Osteoblast (primary cell): ENCODE measurements at regions not wholly inside any gene's neighbourhood (a gene's known extent, or its start where the extent isn't known, plus 50 kb on each side); places are given as distances from the start of the nearest gene placed in this dataset.

Experiments used
- DNase-seq: peaks from one replicate; pipeline ENCODE4 v3.0.0; 2011; ENCODE audit warnings: low spot score, mixed read lengths; ENCODE audit not compliant: insufficient read length; ENCODE audit errors: missing footprints
- H2AFZ ChIP-seq: 2 replicates; pipeline ENCODE4 v1.6.0; 2011; ENCODE audit warnings: mild to moderate bottlenecking, low read length
- H3K27ac ChIP-seq: 2 replicates; pipeline ENCODE4 v1.5.1; 2011; ENCODE audit warnings: mild to moderate bottlenecking, low read depth, low read length, moderate library complexity
- H3K27me3 ChIP-seq: 2 replicates; pipeline ENCODE4 v1.6.0; 2012; ENCODE audit warnings: mild to moderate bottlenecking, control low read depth, inconsistent platforms, low read length, moderate library complexity; ENCODE audit not compliant: insufficient read depth
- H3K36me3 ChIP-seq: 2 replicates; pipeline ENCODE4 v1.5.1; 2011; ENCODE audit warnings: mild to moderate bottlenecking, low read length, control low read depth, moderate library complexity; ENCODE audit not compliant: insufficient read depth
- H3K4me1 ChIP-seq: 2 replicates; pipeline ENCODE4 v1.5.1; 2011; ENCODE audit warnings: mild to moderate bottlenecking, low read length, control low read depth, moderate library complexity; ENCODE audit not compliant: insufficient read depth
- H3K4me2 ChIP-seq: 2 replicates; pipeline ENCODE4 v1.6.0; 2011; ENCODE audit warnings: mild to moderate bottlenecking, low read length; ENCODE audit not compliant: insufficient read depth
- H3K4me3 ChIP-seq: fragments of 200-600 bp; sonication (generic); 3 replicates; pipeline ENCODE4 v1.5.1; 2012; ENCODE audit warnings: mild to moderate bottlenecking, low read length, inconsistent platforms; ENCODE audit not compliant: insufficient read depth
- H3K79me2 ChIP-seq: 2 replicates; pipeline ENCODE4 v1.6.0; 2012; ENCODE audit warnings: mild to moderate bottlenecking, low read length, control low read depth, inconsistent platforms; ENCODE audit not compliant: insufficient read depth
- H3K9me3 ChIP-seq: 2 replicates; pipeline ENCODE4 v1.5.1; 2011; ENCODE audit warnings: low read depth, low read length, control low read depth
- H4K20me1 ChIP-seq: 2 replicates; pipeline ENCODE4 v1.6.0; 2012; ENCODE audit warnings: mild to moderate bottlenecking, low read length, control low read depth; ENCODE audit not compliant: insufficient read depth
- TF ChIP-seq, protein P1 (sequence below): IDR thresholded peaks from 2 replicates; pipeline ENCODE4 v1.5.1; 2011; ENCODE audit warnings: mild to moderate bottlenecking, low read depth, low read length, moderate library complexity; ENCODE audit errors: extremely low read depth

GRCh38 chr4:45102716-45103115 is 376.4 kb upstream of the GNPDA2 start:
- no peaks in the 10 kb centered on the region for H3K36me3 ChIP-seq
- no peaks in the 10 kb centered on the region for H4K20me1 ChIP-seq
- DNase-seq, result peak; percentile 13
- TF ChIP-seq, protein P1, sequence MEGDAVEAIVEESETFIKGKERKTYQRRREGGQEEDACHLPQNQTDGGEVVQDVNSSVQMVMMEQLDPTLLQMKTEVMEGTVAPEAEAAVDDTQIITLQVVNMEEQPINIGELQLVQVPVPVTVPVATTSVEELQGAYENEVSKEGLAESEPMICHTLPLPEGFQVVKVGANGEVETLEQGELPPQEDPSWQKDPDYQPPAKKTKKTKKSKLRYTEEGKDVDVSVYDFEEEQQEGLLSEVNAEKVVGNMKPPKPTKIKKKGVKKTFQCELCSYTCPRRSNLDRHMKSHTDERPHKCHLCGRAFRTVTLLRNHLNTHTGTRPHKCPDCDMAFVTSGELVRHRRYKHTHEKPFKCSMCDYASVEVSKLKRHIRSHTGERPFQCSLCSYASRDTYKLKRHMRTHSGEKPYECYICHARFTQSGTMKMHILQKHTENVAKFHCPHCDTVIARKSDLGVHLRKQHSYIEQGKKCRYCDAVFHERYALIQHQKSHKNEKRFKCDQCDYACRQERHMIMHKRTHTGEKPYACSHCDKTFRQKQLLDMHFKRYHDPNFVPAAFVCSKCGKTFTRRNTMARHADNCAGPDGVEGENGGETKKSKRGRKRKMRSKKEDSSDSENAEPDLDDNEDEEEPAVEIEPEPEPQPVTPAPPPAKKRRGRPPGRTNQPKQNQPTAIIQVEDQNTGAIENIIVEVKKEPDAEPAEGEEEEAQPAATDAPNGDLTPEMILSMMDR, result no peak
- H3K9me3 ChIP-seq, result no peaks in the 10 kb centered on the region
- H3K4me2 ChIP-seq, result no peak overlapping the region
- H3K27ac ChIP-seq, result no peak overlapping the region
- H3K27me3 ChIP-seq, result no peaks in the 10 kb centered on the region
- no peak overlapping the region for H2AFZ ChIP-seq
- H3K4me3 ChIP-seq, result no peak overlapping the region
- no peaks in the 10 kb centered on the region for H3K79me2 ChIP-seq
- no peaks in the 10 kb centered on the region for H3K4me1 ChIP-seq

- Histone ChIP-seq H3K4me2 (no peak overlapping the region), H3K36me3 (no peaks in the 10 kb centered on the region), H3K27ac (no peak overlapping the region), H4K20me1 (no peaks in the 10 kb centered on the region), H3K4me3 (no peak overlapping the region), H3K27me3 (no peaks in the 10 kb centered on the region), H3K9me3 (no peaks in the 10 kb centered on the region), H3K4me1 (no peaks in the 10 kb centered on the region), H3K79me2 (no peaks in the 10 kb centered on the region), H2AFZ (no peak overlapping the region)
- DNase-seq, result no peak
- TF ChIP-seq, protein P1, result no peak
Measured at GRCh38 chr4:45100956-45101818, 374.8 kb upstream of the GNPDA2 start.

GRCh38 chr4:45099471-45099870 is 373.1 kb upstream of the GNPDA2 start:
- no peak overlapping the region for H3K27ac ChIP-seq
- H2AFZ ChIP-seq, result no peak overlapping the region
- no peak for DNase-seq
- no peaks in the 10 kb centered on the region for H3K79me2 ChIP-seq
- no peaks in the 10 kb centered on the region for H3K9me3 ChIP-seq
- H3K4me2 ChIP-seq, result no peak overlapping the region
- H3K4me3 ChIP-seq, result no peak overlapping the region
- H4K20me1 ChIP-seq, result no peaks in the 10 kb centered on the region
- no peaks in the 10 kb centered on the region for H3K36me3 ChIP-seq
- H3K4me1 ChIP-seq, result no peaks in the 10 kb centered on the region
- TF ChIP-seq, protein P1, result no peak
- H3K27me3 ChIP-seq, result no peaks in the 10 kb centered on the region

GRCh38 chr4:45094684-45095083 is 368.3 kb upstream of the GNPDA2 start:
- Histone ChIP-seq H3K4me2 (no peak overlapping the region), H3K27ac (no peak overlapping the region), H3K79me2 (no peaks in the 10 kb centered on the region), H3K9me3 (no peaks in the 10 kb centered on the region), H4K20me1 (no peaks in the 10 kb centered on the region), H3K4me1 (no peaks in the 10 kb centered on the region), H2AFZ (no peak overlapping the region), H3K36me3 (no peaks in the 10 kb centered on the region), H3K4me3 (no peak overlapping the region), H3K27me3 (no peaks in the 10 kb centered on the region)
- TF ChIP-seq, protein P1, result no peak
- no peak for DNase-seq
